ENCODE measurements at regions not wholly inside any gene's neighbourhood (a gene's known extent, or its start where the extent isn't known, plus 50 kb on each side); places are given as distances from the start of the nearest gene placed in this dataset.

DNA sequence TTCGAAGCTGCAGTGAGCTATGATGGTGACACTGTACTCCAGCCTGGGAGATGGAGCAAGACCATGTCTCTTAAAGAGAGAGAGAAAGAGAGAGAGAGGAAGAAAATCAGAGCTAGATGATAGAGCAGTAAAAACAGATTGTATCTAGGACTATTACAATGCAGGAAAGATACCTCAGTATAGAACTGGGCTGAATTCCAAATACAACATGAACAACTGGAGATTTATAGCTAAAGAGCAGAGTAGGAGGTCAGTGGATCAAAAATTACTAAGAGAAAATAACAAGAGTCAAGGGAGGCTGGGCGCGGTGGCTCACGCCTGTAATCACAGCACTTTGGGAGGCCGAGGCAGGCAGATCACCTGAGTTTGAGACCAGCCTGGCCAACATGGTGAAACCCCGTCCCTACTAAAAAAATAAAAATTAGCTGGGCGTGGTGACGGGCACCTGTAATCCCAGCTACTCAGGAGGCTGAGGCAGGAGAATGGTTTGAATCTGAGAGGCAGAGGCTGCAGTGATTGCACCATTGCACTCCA, 100.7 kb upstream of the MSH6 start:
- Mint-ChIP-seq H3K9me3 (peaks cover 0 to 2% of the 10 kb centered on the region in 2 donors), H3K36me3 (ENCODE audit: insufficient read depth in 2 of 2) (no peaks in the 10 kb centered on the region), H3K27ac (no peak overlapping the region), H3K4me1 (ENCODE audit: low read depth) (no peaks in the 10 kb centered on the region), H3K27me3 (ENCODE audit: low read depth) (peaks cover 4% of the 10 kb centered on the region), H3K4me3 (no peak overlapping the region)
- DNase-seq (no peak), ATAC-seq (replicated peaks in 1 of 2) (no peak)

DNA sequence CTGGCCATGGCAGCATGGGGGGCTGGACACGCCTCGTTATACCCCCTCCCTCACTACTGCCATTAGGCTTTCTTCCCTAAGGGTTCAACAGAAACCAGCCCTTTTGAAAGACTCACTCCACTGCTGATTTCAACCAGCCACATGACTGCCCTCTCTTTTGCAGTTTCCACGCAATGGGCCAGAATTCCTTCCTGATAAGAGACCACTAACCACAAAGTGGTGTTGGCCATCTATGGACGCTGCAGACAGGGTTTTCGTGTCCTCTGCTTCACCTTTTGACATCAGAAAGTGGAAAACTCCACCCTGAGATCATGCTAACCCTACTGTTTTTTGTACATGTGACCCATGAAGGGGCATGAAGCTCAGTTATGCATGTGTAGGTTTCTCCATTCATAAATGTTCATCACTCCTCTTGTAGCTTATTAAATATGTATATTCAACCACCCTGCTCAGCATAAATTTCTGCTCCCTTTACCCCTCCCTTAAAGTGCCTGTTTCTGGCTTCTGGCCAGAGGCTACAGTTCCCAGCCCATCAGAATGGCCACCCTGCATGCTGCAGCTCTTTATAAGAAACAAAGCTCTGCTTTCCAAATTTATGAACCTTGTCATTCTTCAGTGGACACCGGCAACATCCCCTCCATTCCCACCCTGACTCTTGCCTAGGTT, 105.6 kb upstream of the KCNK12 start:
- Mint-ChIP-seq H3K36me3 (ENCODE audit: insufficient read depth in 2 of 2) (no peaks in the 10 kb centered on the region), H3K9me3 (no peaks in the 10 kb centered on the region), H3K4me1 (ENCODE audit: low read depth) (no peaks in the 10 kb centered on the region), H3K27me3 (ENCODE audit: low read depth) (peaks cover 4% of the 10 kb centered on the region), H3K27ac (no peak overlapping the region), H3K4me3 (no peak overlapping the region)
- DNase-seq (no peak), ATAC-seq (replicated peaks in 1 of 2) (no peak)

DNA sequence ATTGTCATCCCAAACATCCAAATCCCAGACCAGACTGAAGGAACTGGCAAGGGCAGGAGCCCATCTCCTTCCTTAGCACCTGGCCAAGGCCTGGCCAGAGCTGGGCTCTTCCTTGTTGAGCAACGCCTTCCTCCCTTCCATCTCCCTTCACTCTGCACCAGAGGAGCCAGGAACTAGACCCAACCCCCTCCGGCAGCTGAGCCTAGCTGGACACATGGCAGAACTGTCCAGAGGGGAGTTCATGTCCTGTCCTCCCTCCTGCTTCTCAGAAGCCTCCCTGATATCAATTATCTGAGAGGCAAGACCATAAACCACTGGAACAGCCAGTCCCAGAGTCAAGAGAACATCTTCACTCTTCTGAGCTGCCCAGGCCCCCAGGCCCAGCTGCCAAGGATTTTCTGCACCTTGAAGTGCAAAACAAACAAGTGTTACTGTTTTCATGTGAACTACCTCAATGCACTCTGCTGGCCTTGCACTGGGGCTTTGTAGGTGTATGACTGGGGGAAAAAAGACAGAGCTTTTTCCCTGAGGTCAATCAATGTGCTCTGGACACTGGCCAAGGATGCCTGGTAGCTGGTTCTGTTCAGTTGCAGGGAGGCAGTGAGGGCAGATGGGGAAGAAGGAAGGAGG, 104.5 kb upstream of the KCNK12 start:
- H3K27ac Mint-ChIP-seq, result no peak overlapping the region
- DNase-seq, result no peak
- no peaks in the 10 kb centered on the region for H3K36me3 Mint-ChIP-seq (ENCODE audit: insufficient read depth in 2 of 2)
- H3K4me3 Mint-ChIP-seq, result no peak overlapping the region
- H3K9me3 Mint-ChIP-seq, result no peaks in the 10 kb centered on the region
- no peaks in the 10 kb centered on the region for H3K4me1 Mint-ChIP-seq (ENCODE audit: low read depth)
- no peak for ATAC-seq (replicated peaks in 1 of 2)
- peaks cover 4% of the 10 kb centered on the region for H3K27me3 Mint-ChIP-seq (ENCODE audit: low read depth)

DNA sequence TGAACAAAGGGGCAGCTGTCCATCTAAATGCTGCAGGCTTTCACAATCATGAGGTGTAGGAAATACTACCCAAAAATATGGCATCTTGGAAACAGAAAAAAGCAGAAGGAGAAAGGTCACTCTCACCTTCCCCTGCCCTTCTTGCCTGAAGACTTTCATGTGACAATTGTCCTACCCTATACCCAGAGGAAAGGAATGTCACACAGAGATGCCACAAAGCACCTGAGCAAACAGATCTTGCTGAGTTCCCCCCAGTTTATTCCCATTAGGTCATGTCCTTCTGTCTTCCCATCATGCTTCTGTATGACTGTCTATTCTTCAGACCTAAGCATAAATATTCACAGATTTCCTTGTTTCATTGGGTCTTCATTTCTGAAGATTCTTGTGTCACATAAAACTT, 95.5 kb upstream of the KCNK12 start:
- Mint-ChIP-seq H3K9me3 (no peaks in the 10 kb centered on the region), H3K27me3 (ENCODE audit: low read depth) (no peaks in the 10 kb centered on the region), H3K27ac (no peak overlapping the region), H3K36me3 (ENCODE audit: insufficient read depth in 2 of 2) (no peaks in the 10 kb centered on the region), H3K4me3 (no peak overlapping the region), H3K4me1 (ENCODE audit: low read depth) (no peaks in the 10 kb centered on the region)
- DNase-seq (no peak), ATAC-seq (replicated peaks in 1 of 2) (no peak)

DNA sequence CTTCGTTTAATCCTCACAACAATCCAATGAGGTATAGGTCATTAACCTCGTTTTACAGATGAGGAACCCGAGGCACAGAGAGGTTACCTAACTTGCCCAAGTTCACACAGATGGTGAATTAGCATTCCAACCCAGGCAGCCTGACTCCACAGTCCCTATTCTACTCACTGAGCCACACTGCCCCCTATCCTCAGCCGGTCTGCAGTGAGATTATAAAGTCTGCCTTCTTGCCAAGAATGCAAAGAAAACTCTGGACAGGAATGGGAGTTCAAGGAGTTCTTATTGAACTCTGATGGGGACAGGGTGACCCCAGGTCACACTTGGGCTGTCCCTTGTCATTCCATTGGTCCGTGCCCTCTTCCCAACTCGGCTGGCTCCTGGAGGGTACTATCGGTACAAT, 94.0 kb upstream of the KCNK12 start:
- H3K9me3 Mint-ChIP-seq, result no peaks in the 10 kb centered on the region
- no peaks in the 10 kb centered on the region for H3K27me3 Mint-ChIP-seq (ENCODE audit: low read depth)
- DNase-seq (no peak), ATAC-seq (replicated peaks in 1 of 2) (no peak)
- no peak overlapping the region for H3K27ac Mint-ChIP-seq
- no peaks in the 10 kb centered on the region for H3K36me3 Mint-ChIP-seq (ENCODE audit: insufficient read depth in 2 of 2)
- no peak overlapping the region for H3K4me3 Mint-ChIP-seq
- no peaks in the 10 kb centered on the region for H3K4me1 Mint-ChIP-seq (ENCODE audit: low read depth)

DNA sequence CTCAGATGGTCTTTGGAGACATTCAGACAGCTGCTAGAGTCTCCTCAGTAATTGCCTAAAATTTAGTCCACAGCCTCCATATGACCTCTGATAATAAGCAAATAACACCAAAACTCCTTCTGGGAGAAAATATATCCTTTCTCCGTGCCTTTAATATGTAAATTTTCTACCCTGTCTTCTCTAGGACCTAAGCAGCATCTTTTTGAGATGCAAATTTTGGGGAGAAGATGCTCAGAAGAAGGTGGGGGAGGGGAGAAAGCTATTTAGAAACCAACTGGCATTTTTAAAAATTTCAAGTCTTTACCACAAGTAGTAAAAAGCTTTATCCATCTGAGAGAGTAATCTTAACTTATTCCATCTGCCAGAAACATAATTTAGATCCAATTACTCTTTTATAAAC, 91.8 kb upstream of the KCNK12 start:
- Mint-ChIP-seq H3K36me3 (ENCODE audit: insufficient read depth in 2 of 2) (no peaks in the 10 kb centered on the region), H3K27ac (no peak overlapping the region), H3K27me3 (ENCODE audit: low read depth) (no peaks in the 10 kb centered on the region), H3K9me3 (no peaks in the 10 kb centered on the region), H3K4me3 (no peak overlapping the region), H3K4me1 (ENCODE audit: low read depth) (no peaks in the 10 kb centered on the region)
- DNase-seq (no peak), ATAC-seq (replicated peaks in 1 of 2) (no peak)

DNA sequence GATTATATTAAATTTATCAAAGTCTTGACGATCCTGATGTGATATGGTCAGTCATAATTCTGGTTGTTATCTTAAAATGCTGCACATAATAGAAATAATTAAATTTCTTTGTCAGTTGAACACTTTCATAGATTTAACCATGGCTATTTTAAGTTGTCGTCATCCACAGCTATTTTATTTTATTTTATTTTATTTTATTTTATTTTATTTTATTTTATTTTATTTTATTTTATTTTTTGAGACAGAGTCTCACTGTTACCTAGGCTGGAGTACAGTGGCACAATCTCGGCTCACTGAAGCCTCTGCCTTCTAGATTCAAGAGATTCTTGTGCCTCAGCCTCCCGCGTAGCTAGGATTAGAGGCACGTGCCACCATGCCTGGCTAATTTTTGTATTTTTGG, 90.5 kb upstream of the KCNK12 start:
- H3K36me3 Mint-ChIP-seq (ENCODE audit: insufficient read depth in 2 of 2), result no peaks in the 10 kb centered on the region
- ATAC-seq (replicated peaks in 1 of 2), result no peak

DNA sequence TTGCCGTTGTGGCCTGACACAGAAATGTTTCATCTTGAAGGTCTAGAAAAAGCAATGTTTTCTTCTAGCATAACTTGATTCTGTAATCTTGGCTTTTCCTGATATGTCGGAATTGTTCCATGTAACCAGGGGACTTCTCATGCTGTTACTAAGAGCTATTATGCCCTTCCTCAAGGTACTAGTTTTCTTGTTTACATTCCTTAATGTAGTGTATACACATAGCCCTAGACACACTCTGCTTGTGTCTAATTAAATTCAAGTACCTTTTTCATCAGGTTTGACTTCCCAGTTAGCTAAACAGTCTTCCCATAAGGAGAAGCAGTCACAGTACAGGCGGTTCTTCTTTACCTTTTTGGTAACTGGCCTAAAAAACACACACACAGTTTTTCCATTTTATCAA, 89.4 kb upstream of the KCNK12 start:
- H3K27ac Mint-ChIP-seq, result no peak overlapping the region
- no peak for DNase-seq
- no peaks in the 10 kb centered on the region for H3K9me3 Mint-ChIP-seq
- no peaks in the 10 kb centered on the region for H3K27me3 Mint-ChIP-seq (ENCODE audit: low read depth)
- H3K36me3 Mint-ChIP-seq (ENCODE audit: insufficient read depth in 2 of 2), result no peaks in the 10 kb centered on the region
- H3K4me1 Mint-ChIP-seq (ENCODE audit: low read depth), result no peaks in the 10 kb centered on the region
- ATAC-seq (replicated peaks in 1 of 2), result no peak
- H3K4me3 Mint-ChIP-seq, result no peak overlapping the region

More for the DNA sequence above, 90.5 kb upstream of the KCNK12 start:
- DNase-seq, result no peak
- Mint-ChIP-seq H3K27ac (no peak overlapping the region), H3K4me3 (no peak overlapping the region), H3K4me1 (ENCODE audit: low read depth) (no peaks in the 10 kb centered on the region), H3K27me3 (ENCODE audit: low read depth) (no peaks in the 10 kb centered on the region), H3K9me3 (no peaks in the 10 kb centered on the region)

DNA sequence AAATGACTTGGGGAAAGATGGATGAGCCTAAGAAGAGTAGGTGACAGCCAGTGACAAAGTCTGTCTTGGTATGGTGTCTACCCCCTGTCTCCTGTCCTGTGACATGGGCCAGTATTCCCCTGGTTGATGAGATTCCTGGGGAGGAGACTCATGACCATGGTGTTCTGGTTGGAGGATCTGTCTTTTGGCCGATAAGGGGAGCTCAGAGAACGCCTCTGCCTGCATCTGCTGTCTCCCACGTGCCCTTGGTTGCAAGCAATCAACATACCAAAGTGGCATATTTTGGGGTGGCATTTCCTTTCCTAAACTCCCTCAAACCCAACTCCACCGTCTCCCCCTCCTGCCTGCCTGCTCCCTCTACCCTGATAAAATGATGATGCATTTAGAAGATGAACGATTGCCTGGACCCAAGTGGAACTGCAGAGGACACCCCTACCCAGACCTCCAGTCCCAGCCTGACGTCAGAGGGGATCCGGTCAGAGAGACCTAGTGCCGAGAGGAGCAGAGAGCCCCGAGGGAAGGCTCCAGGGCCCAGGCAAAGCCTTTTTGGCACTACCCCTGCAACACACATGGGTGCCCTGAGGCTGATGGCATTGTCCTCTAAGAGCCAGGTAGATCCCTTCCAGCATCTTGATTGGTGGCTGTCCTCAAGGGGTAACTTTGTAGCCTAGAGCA, 88.0 kb upstream of the KCNK12 start:
- Mint-ChIP-seq H3K27ac (no peak overlapping the region), H3K27me3 (ENCODE audit: low read depth) (no peaks in the 10 kb centered on the region), H3K36me3 (ENCODE audit: insufficient read depth in 2 of 2) (no peaks in the 10 kb centered on the region), H3K9me3 (no peaks in the 10 kb centered on the region), H3K4me3 (no peak overlapping the region), H3K4me1 (ENCODE audit: low read depth) (no peaks in the 10 kb centered on the region)
- no peak for ATAC-seq (replicated peaks in 1 of 2)
- DNase-seq, result no peak

DNA sequence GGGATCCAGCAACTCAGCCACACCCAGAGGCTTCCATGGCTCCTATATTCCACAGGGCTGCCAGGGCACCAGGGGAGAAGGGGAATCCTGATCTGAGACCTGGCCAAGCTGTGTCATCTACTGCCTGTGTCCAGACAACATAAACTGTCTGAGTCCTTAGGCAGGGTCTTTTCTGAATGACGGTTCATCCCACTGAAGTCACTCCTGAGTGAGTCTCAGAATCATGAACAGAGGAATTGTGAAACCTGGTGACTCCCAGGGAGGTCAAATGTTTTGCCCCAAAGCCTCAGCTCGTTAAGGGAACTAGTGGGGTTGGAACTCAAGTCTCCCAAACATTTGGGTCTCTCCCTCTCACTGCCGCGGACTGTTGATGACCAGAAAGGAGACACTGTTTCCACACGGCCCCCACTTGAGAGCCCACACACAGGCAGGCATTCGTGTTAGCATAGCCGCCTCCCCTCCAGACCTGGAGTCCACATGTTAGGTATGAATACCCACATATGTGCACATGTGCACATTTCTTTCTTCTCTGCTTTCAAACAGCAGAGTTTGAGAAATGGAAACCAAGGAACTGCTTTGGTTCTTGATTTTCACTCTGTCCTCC, 87.2 kb upstream of the KCNK12 start:
- Mint-ChIP-seq H3K27ac (no peak overlapping the region), H3K27me3 (ENCODE audit: low read depth) (no peaks in the 10 kb centered on the region), H3K9me3 (no peaks in the 10 kb centered on the region), H3K4me1 (ENCODE audit: low read depth) (no peaks in the 10 kb centered on the region), H3K36me3 (ENCODE audit: insufficient read depth in 2 of 2) (no peaks in the 10 kb centered on the region), H3K4me3 (no peak overlapping the region)
- no peak for DNase-seq
- no peak for ATAC-seq (replicated peaks in 1 of 2)

DNA sequence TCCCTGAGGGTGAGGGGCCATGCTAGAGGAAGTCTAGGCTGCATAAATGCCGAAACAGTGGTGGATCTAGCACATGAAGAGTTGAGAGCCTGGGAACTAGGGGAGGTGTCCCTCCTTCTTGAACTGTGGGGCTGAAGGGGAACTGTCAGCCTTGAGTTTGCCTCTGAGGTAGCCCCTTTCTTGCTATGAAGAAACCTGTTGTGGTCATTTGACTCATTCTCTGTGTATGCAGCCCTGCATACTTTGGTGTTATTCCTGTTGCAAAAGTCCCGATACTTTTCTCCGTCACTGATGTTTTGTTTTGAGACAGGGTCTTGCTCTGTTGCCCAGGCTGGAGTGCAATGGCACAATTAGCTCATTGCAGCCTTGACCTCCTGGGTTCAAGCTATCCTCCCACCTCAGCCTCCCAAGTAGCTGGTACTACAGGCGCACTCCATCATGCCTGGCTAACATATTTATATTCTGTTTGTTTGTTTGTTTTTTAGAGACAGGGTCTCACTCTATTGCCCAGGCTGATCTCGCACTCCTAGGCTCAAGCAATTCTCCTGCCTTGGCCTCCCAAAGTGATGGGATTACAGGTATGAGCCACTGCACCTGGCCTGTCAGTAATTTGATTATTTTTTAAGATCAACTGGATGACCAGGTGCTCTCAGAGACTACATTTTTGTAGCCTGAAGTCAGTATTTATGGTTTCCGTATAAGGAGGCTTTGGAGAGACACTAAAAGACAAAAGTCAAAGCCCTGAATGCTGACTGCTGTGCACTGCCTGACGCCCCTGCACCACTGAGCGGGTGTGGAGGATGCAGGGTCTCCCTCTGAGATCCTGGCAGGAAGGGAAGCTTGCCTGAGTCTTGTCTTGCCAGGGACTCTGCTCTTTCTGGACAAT, 86.2 kb upstream of the KCNK12 start:
- DNase-seq, result no peak
- no peaks in the 10 kb centered on the region for H3K27me3 Mint-ChIP-seq (ENCODE audit: low read depth)
- H3K9me3 Mint-ChIP-seq, result no peaks in the 10 kb centered on the region
- H3K27ac Mint-ChIP-seq, result no peak overlapping the region
- no peak for ATAC-seq (replicated peaks in 1 of 2)
- H3K36me3 Mint-ChIP-seq (ENCODE audit: insufficient read depth in 2 of 2), result no peaks in the 10 kb centered on the region
- no peaks in the 10 kb centered on the region for H3K4me1 Mint-ChIP-seq (ENCODE audit: low read depth)
- no peak overlapping the region for H3K4me3 Mint-ChIP-seq

DNA sequence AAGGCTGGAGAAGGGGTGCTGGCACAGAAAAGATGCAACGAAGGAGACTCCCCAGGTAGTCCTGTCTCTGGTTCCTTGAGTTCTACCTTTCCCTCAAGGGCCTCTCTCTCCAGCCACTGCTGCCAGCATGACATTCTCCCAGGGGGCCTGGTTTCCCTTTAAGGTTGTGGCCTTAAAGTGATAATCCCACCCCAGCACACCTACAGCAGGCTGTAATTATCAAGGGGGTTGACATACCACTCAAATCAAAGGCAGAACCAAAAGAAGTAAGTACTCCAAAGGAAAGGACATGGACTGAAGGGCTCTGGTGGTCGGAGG, 84.7 kb upstream of the KCNK12 start:
- Mint-ChIP-seq H3K36me3 (ENCODE audit: insufficient read depth in 2 of 2) (no peaks in the 10 kb centered on the region), H3K27ac (no peak overlapping the region), H3K9me3 (no peaks in the 10 kb centered on the region), H3K4me3 (no peak overlapping the region), H3K27me3 (ENCODE audit: low read depth) (no peaks in the 10 kb centered on the region), H3K4me1 (ENCODE audit: low read depth) (no peaks in the 10 kb centered on the region)
- ATAC-seq (replicated peaks in 1 of 2) (no peak), DNase-seq (no peak)
